IMR-90 (cell line): ENCODE measurements at regions not wholly inside any gene's neighbourhood (a gene's known extent, or its start where the extent isn't known, plus 50 kb on each side); places are given as distances from the start of the nearest gene placed in this dataset.
A peak's percentile ranks its signal among the peaks of the same experiment; 100 is the strongest.

Experiments used
- ATAC-seq: fragments of 200-7000 bp; cut with Tn5 transposase; 2 replicates; pipeline ENCODE4 v1.9.1; 2020; ENCODE audit warnings: low read depth, mild to moderate bottlenecking, moderate library complexity
- BruUV-seq: library from RNA; stranded (reverse); fragments of 400-500 nt; replicated peaks from 2 replicates; lab custom pipeline; 2021; lab: Mats Ljungman, UMichigan
- CTCF ChIA-PET: fragments of 300-600 bp; formaldehyde crosslinking; extraction: SDS; loops from one replicate; lab custom pipeline; 2021; ENCODE audit warnings: antibody characterized with exemption; lab: Yijun Ruan, JAX
- POLR2A ChIA-PET: fragments of 300-600 bp; sonication (Branson Sonifier 250); formaldehyde crosslinking; loops from one replicate; lab custom pipeline; 2022; ENCODE audit warnings: antibody characterized with exemption; ENCODE audit not compliant: unreplicated experiment; lab: Charles Lee
- DNase-seq: peaks from one replicate; pipeline ENCODE4 v3.0.0; 2013
- H2AFZ ChIP-seq: replicated peaks from 2 replicates; pipeline ENCODE3; 2013; ENCODE audit warnings: low read length, mild to moderate bottlenecking; ENCODE audit not compliant: poor library complexity
- H2AK5ac ChIP-seq: 2 replicates; pipeline ENCODE4 v1.6.1; 2013; ENCODE audit warnings: low read depth, low read length, inconsistent platforms
- H2AK9ac ChIP-seq: replicated peaks from 2 replicates; pipeline ENCODE3; 2013; ENCODE audit warnings: mild to moderate bottlenecking, low read depth, low read length, moderate library complexity; ENCODE audit not compliant: poor library complexity
- H2BK120ac ChIP-seq: 2 replicates; pipeline ENCODE4 v1.6.1; 2013; ENCODE audit warnings: low read depth, low read length, inconsistent platforms
- H2BK15ac ChIP-seq: 3 replicates; pipeline ENCODE4 v1.6.1; 2013; ENCODE audit warnings: low read depth, low read length, inconsistent platforms
- H2BK20ac ChIP-seq: 2 replicates; pipeline ENCODE4 v1.6.1; 2013; ENCODE audit warnings: low read depth, mild to moderate bottlenecking, inconsistent platforms, low read length, moderate library complexity
- H2BK5ac ChIP-seq: 2 replicates; pipeline ENCODE4 v1.6.1; 2013; ENCODE audit warnings: mild to moderate bottlenecking, low read depth, low read length, inconsistent platforms; ENCODE audit not compliant: poor library complexity, severe bottlenecking
- H3K14ac ChIP-seq: replicated peaks from 2 replicates; pipeline ENCODE4 v1.6.1; 2013; ENCODE audit warnings: low read depth, low read length, inconsistent platforms
- H3K18ac ChIP-seq: 2 replicates; pipeline ENCODE4 v1.6.1; 2013; ENCODE audit warnings: low read depth, low read length, control low read depth
- H3K23ac ChIP-seq: 2 replicates; pipeline ENCODE4 v1.6.1; 2013; ENCODE audit warnings: low read depth, low read length, inconsistent platforms
- H3K27ac ChIP-seq: 2 replicates; pipeline ENCODE4 v1.5.1; 2013; ENCODE audit warnings: mild to moderate bottlenecking, control low read depth, low read length; ENCODE audit not compliant: insufficient read depth
- H3K27me3 ChIP-seq: 2 replicates; pipeline ENCODE4 v1.6.1; 2013; ENCODE audit warnings: low read length; ENCODE audit not compliant: control insufficient read depth, insufficient read depth
- H3K36me3 ChIP-seq: 2 replicates; pipeline ENCODE4 v1.6.1; 2013; ENCODE audit warnings: low read length, mixed read lengths; ENCODE audit not compliant: control insufficient read depth, insufficient read depth
- H3K4ac ChIP-seq: 2 replicates; pipeline ENCODE4 v1.6.1; 2013; ENCODE audit warnings: low read depth, low read length, inconsistent platforms
- H3K4me1 ChIP-seq: 2 replicates; pipeline ENCODE4 v1.6.1; 2013; ENCODE audit warnings: low read length, mixed read lengths; ENCODE audit not compliant: control insufficient read depth, insufficient read depth
- H3K4me2 ChIP-seq: 2 replicates; pipeline ENCODE4 v1.6.1; 2013; ENCODE audit warnings: low read depth, mild to moderate bottlenecking, control low read depth, low read length, moderate library complexity
- H3K4me3 ChIP-seq: 2 replicates; pipeline ENCODE4 v1.5.1; 2013; ENCODE audit warnings: low read depth, mild to moderate bottlenecking, control low read depth, low read length, moderate library complexity; ENCODE audit not compliant: insufficient read depth
- H3K56ac ChIP-seq: 2 replicates; pipeline ENCODE4 v1.6.1; 2013; ENCODE audit warnings: low read length, inconsistent platforms; ENCODE audit not compliant: insufficient read depth; ENCODE audit errors: extremely low read depth
- H3K79me1 ChIP-seq, 2 experiments: 2 replicates each; pipeline ENCODE4 v1.6.1; 2013; ENCODE audit warnings: low read length in 2 of 2, inconsistent platforms in 1 of 2, low read depth in 1 of 2
- H3K9ac ChIP-seq: 2 replicates; pipeline ENCODE4 v1.6.1; 2013; ENCODE audit warnings: low read depth, low read length, control low read depth
- H3K9me1 ChIP-seq: 2 replicates; pipeline ENCODE4 v1.6.1; 2013; ENCODE audit warnings: low read length, inconsistent platforms; ENCODE audit not compliant: insufficient read depth
- H3K9me3 ChIP-seq: 2 replicates; pipeline ENCODE4 v1.6.1; 2013; ENCODE audit warnings: low read length; ENCODE audit not compliant: control insufficient read depth, insufficient read depth
- H4K20me1 ChIP-seq: 2 replicates; pipeline ENCODE4 v1.6.1; 2013; ENCODE audit warnings: low read length, inconsistent platforms; ENCODE audit not compliant: insufficient read depth
- H4K5ac ChIP-seq: 2 replicates; pipeline ENCODE4 v1.6.1; 2013; ENCODE audit warnings: mild to moderate bottlenecking, low read depth, low read length, control low read depth
- H4K8ac ChIP-seq, 2 experiments: 2 replicates each; pipeline ENCODE4 v1.6.1; 2013; ENCODE audit warnings: low read depth in 2 of 2, low read length in 2 of 2, control low read depth in 1 of 2, inconsistent platforms in 1 of 2
- H4K91ac ChIP-seq: 2 replicates; pipeline ENCODE4 v1.6.1; 2013; ENCODE audit warnings: low read depth, low read length, inconsistent platforms; ENCODE audit not compliant: insufficient read depth
- MAFK ChIP-seq: IDR thresholded peaks from 2 replicates; pipeline ENCODE4 v1.6.1; 2012; ENCODE audit warnings: low read depth, low read length, improper control_type of control experiment
- USF2 ChIP-seq: fragments of 150-350 bp; IDR thresholded peaks from 2 replicates; pipeline ENCODE4 v1.6.1; 2017; ENCODE audit warnings: mild to moderate bottlenecking, antibody characterized with exemption, low read length, low read depth
- WGBS, 2 experiments: methylation state at CpG; one replicate each; pipeline versions ENCODE4 v1.1.5 to v1.1.7; 2013; ENCODE audit warnings: missing lambda C conversion rate in 2 of 2; ENCODE audit not compliant: insufficient read length in 1 of 2; ENCODE audit errors: extremely low coverage in 2 of 2; 5-methylcytosine and 5-hydroxymethylcytosine counted together
- dilution Hi-C: fragments of 300-500 bp; cut with HindIII; formaldehyde crosslinking; loops from one replicate; pipeline ENCODE4 v1.14.3; 2018; ENCODE audit warnings: low sequenced_read_pairs; ENCODE audit not compliant: unreplicated experiment
- in situ Hi-C: fragments of 300-500 bp; cut with MboI; formaldehyde crosslinking; loops from 3 replicates; pipeline ENCODE4 v1.14.3; 2019; ENCODE audit warnings: low sequenced_read_pairs, inconsistent platforms, mixed read lengths
- intact Hi-C: fragments of 100-400 bp; cut with micrococcal nuclease; formaldehyde crosslinking; loops from 2 replicates; pipeline ENCODE4 v1.10.0; 2022

GRCh38 chr6:108755257-108756240, 92.7 kb upstream of the ARMC2 start:
- peak; percentile 51 for DNase-seq
- no peak overlapping the region for H3K18ac ChIP-seq
- 40% methylated on average over 1 of the region's 3 CpGs; no CpG with 5 or more reads in 1 of the 2 experiments for WGBS, 2 experiments
- H4K20me1 ChIP-seq: no peaks in the 10 kb centered on the region
- TF ChIP-seq USF2 (no peak), MAFK (peak; percentile 59)
- no peak overlapping the region for H3K27ac ChIP-seq
- H2BK20ac ChIP-seq: peak overlapping the region; percentile 35; the same call in 1 of the 2 replicates
- no peak overlapping the region for H3K23ac ChIP-seq
- no peak overlapping the region for H3K56ac ChIP-seq
- no peaks in the 10 kb centered on the region for H3K9me3 ChIP-seq
- ChIA-PET CTCF (interaction anchor here (0.6 kb wide), 1 partner anchor 348 kb away, joined by 4 read pairs; no protein-coding TSS in a partner anchor), POLR2A (no interaction called here)
- ATAC-seq: peak; percentile 85
- H3K79me1 ChIP-seq: no peaks in the 10 kb centered on the region
- H4K8ac ChIP-seq: no peak overlapping the region
- H3K9me1 ChIP-seq: no peaks in the 10 kb centered on the region; the same call in 1 of the 2 replicates
- H4K5ac ChIP-seq: no peak overlapping the region
- intact Hi-C loops (no loop called here), dilution Hi-C loops (no loop called here), in situ Hi-C loops (no loop called here)
- no peak overlapping the region for H2BK120ac ChIP-seq
- H3K4me1 ChIP-seq: peaks cover 9% of the 10 kb centered on the region
- no peak overlapping the region; the same call in 1 of the 3 replicates for H2BK15ac ChIP-seq
- 0 out of 2 replicates have a peak overlapping the region, but pooled peaks have one; percentile 4 for H3K14ac ChIP-seq
- H2AK9ac ChIP-seq: peak overlapping the region; percentile 58
- no peak overlapping the region for H2AK5ac ChIP-seq
- no peaks in the 10 kb centered on the region for H3K27me3 ChIP-seq
- H3K36me3 ChIP-seq: no peaks in the 10 kb centered on the region
- H3K4me3 ChIP-seq: no peak overlapping the region
- peak overlapping the region; percentile 49; the same call in 1 of the 2 replicates for H3K4me2 ChIP-seq
- BruUV-seq: no TSS peak
- H2AFZ ChIP-seq: peak overlapping the region; percentile 60
- no peak overlapping the region for H2BK5ac ChIP-seq
- H4K91ac ChIP-seq: no peak overlapping the region
- no peak overlapping the region for H3K4ac ChIP-seq
- no peak overlapping the region for H3K9ac ChIP-seq
